H1 (cell line): ENCODE measurements at regions not wholly inside any gene's neighbourhood (a gene's known extent, or its start where the extent isn't known, plus 50 kb on each side); places are given as distances from the start of the nearest gene placed in this dataset.

Experiments used
- EZH2 ChIP-seq: fragments of 200-600 bp; sonication (generic); IDR thresholded peaks from 2 replicates; pipeline ENCODE4 v1.7.1; 2012; ENCODE audit warnings: low read depth, mild to moderate bottlenecking, moderate library complexity, low read length, inconsistent platforms; ENCODE audit not compliant: severe bottlenecking
- MAX ChIP-seq: IDR thresholded peaks from 2 replicates; pipeline ENCODE4 v1.6.1; 2012; ENCODE audit warnings: inconsistent platforms
- POLR2A ChIP-seq, 2 experiments: IDR thresholded peaks; 1 replicate in 1 of 2; 2 replicates in 1 of 2; pipeline ENCODE4 v1.6.1; 2011; ENCODE audit warnings: low read depth in 2 of 2, low read length in 2 of 2, mild to moderate bottlenecking in 2 of 2; ENCODE audit errors: control extremely low read depth in 1 of 2
- POLR2AphosphoS5 ChIP-seq: IDR thresholded peaks from 2 replicates; pipeline ENCODE4 v1.6.1; 2011; ENCODE audit warnings: low read depth, low read length
- SP2 ChIP-seq: IDR thresholded peaks from 2 replicates; pipeline ENCODE4 v1.6.1; 2012; ENCODE audit warnings: mild to moderate bottlenecking, low read length, inconsistent platforms
- SUZ12 ChIP-seq: fragments of 200-600 bp; sonication (generic); IDR thresholded peaks from 2 replicates; pipeline ENCODE4 v1.6.1; 2012; ENCODE audit warnings: mild to moderate bottlenecking, inconsistent platforms, low read length, moderate library complexity, mixed read lengths
- YY1 ChIP-seq: IDR thresholded peaks from 2 replicates; pipeline ENCODE4 v1.6.1; 2011; ENCODE audit warnings: low read depth, mild to moderate bottlenecking, low read length
- ZNF274 ChIP-seq: IDR thresholded peaks from 2 replicates; pipeline ENCODE4 v1.7.0; 2012; ENCODE audit warnings: low read length, borderline replicate concordance; ENCODE audit errors: extremely low read depth
- TF ChIP-seq, protein P1 (sequence below), 3 experiments: IDR thresholded peaks; 1 replicate in 2 of 3; 2 replicates in 1 of 3; pipeline versions ENCODE4 v1.5.1 to v1.6.1; 2011; ENCODE audit warnings: low read length in 3 of 3, mild to moderate bottlenecking in 3 of 3, inconsistent platforms in 2 of 3, low read depth in 1 of 3, moderate library complexity in 1 of 3; ENCODE audit not compliant: insufficient read depth in 1 of 3; ENCODE audit errors: control extremely low read depth in 1 of 3

DNA sequence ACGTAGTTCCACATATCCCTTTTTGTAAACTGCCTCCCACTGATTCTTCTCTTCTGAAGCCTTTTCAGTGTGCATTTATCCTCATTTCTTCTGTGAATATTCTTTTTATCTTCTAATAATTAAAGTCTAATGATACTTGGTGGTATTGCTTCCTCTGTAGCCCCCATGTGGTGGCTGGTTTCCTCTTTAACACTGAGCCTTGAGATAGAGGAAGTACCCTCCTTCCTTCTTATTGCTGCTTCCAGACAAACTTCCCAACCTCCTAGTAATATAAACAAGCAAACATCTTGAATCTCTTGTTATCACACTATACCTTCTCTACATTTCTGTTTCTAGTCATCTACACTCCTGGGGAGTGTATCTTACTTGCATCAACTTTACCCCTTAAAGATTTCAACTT is 310.5 kb upstream of the GIMD1 start:
- TF ChIP-seq POLR2AphosphoS5 (no peak), POLR2A (IDR thresholded peaks at IDR 0.05; ENCODE audit: control extremely low read depth in 1 of 2, low read depth in 2 of 2, low read length in 2 of 2) (no peak), SP2 (no peak), ZNF274 (no peak), EZH2 (no peak), MAX (no peak), SUZ12 (no peak), YY1 (no peak)
- TF ChIP-seq, protein P1, sequence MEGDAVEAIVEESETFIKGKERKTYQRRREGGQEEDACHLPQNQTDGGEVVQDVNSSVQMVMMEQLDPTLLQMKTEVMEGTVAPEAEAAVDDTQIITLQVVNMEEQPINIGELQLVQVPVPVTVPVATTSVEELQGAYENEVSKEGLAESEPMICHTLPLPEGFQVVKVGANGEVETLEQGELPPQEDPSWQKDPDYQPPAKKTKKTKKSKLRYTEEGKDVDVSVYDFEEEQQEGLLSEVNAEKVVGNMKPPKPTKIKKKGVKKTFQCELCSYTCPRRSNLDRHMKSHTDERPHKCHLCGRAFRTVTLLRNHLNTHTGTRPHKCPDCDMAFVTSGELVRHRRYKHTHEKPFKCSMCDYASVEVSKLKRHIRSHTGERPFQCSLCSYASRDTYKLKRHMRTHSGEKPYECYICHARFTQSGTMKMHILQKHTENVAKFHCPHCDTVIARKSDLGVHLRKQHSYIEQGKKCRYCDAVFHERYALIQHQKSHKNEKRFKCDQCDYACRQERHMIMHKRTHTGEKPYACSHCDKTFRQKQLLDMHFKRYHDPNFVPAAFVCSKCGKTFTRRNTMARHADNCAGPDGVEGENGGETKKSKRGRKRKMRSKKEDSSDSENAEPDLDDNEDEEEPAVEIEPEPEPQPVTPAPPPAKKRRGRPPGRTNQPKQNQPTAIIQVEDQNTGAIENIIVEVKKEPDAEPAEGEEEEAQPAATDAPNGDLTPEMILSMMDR (IDR thresholded peaks at IDR 0.05; ENCODE audit: control extremely low read depth in 1 of 3, insufficient read depth in 1 of 3, low read depth in 1 of 3, low read length in 3 of 3) = no peak
